NCI-H1105 (cell line): ENCODE measurements at regions not wholly inside any gene's neighbourhood (a gene's known extent, or its start where the extent isn't known, plus 50 kb on each side); places are given as distances from the start of the nearest gene placed in this dataset.

Experiments used
- DNase-seq: peaks from one replicate; lab custom pipeline; 2025; lab: John Stamatoyannopoulos, UW

DNA sequence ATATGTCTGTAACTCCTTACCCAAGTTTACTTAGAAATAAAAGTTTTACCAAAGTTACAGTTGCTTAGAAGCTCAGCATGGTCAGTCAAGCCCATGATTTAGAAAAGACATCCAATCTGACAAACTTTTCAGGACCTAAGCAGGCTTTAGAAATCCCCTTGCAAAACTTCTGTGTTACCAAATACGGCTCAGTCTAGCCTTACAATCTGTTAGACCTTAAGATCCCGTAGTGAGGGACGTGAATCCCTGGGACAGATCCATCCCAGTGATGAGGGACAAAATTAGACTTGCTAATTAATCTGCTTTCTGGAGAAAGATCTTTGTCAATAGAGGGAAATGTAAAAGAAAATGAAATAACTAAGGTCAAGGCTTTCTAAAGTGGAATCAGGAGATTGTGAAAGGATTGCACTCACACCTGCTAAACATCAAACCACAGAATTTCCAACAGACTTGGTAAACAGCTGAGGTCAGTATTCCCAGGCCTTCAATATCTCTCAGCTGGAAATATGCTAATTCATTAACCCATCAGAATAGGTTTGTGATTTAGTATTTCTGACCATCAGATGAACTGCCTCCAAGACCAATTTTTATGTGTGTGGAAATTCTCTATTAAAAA, 375.3 kb downstream of the DUSP10 start:
- DNase-seq, result no peak

DNA sequence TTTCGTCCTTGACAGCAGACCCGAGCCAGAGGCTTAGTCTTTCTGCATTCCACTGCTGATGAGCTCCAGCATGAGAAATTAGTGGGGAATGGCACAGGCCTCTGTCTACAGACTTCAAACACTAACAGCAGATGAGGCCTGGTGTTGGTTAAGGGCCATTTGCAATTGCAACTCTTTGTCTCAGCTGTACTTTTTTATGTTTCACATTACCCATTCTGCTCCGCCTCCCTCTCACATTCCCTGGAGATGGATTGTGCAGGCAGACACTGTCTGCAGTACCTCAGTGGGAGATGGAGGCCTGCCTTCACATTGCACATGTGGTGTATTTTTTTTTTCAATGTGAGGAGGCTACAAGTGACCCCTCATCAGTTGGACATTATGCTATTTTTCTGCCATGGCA, 370.2 kb downstream of the DUSP10 start:
- no peak for DNase-seq

DNA sequence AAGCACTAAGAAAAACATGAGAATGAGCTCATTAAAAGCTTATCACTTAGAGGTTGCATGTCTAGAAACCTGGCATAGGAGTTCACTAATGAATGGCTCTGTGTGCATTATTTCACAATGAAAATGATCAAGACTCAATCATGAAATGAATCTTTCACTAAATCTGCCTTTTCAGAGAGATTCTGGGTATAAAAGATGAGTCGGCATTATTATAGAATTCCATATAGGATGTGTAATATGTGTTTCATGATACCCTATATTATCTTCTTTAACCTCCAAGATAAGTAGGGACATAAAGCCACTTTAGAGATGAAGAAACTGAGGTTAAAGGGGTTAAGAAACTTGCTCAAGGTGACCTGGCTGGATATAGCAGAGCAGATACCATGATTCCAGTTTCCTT, 368.1 kb downstream of the DUSP10 start:
- DNase-seq, result no peak

DNA sequence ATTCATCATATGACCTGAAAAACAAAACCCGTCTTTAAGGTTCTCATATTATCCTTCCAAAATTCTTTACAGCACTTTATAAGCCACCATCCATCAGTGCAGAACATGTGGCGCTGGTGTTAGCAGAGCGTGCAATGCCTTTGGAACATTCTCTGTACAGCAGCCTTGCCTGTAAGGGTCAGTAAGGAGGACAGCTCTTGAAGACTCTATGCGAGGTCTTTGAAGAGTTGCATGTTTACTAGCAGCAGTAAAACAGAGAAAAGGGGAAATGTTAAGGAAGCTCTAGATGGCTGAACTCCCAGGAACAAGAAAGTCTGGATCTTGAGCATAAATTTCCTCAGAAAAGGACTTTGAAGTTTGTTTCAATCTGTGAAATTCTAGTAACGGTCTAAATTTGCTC, 365.6 kb downstream of the DUSP10 start:
- DNase-seq, result no peak

DNA sequence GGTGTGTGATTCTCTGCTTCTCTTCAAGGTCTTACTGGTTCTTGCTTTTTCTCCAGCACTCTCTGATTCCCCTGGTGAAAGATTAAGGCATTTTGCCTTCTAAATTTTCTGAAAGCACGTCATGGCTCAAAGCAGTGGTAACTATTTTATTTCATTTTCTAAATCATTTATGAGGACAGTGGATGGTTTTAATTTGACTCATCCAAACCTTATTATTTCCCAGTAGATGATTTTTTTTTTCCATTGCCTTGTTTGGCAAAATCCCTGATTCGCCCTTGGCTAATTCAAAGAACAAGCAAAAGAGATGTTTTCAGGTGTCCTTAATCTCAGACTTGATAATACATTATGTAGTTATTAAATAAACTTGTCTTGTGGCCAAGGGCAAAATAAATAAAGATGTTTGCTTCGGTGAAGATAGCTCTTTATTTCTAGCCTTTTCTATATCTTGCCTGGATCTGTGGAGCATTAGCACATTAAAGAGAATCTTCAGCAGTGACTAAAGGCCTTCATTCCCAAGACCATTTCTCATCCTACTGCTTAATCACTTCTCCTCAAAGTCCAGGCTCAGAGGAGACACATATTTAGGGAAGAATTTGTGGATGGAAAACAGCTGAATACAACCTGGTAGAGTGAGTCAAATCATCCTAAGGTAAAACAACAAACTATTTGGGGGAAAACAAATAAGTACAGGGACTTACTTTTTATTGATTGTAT, 359.8 kb downstream of the DUSP10 start:
- DNase-seq, result no peak

DNA sequence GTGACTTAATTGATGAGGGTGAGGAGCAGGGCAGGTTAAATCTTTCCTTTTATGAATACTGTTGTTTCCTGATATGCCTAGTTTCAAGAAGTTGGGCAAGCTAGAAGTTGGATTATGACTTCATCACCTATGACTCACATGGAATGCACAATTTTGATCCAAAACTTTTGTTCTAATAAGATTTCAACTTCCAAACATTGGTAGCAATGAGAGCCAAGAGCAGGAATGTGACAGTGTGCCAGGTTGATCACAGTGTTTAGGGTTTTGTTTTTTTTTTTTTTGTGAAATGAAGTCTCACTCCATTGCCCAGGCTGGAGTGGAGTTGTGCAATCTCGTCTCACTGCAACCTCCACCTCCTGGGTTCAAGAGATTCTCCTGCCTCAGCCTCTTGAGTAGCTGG, 349.4 kb downstream of the DUSP10 start:
- no peak for DNase-seq

DNA sequence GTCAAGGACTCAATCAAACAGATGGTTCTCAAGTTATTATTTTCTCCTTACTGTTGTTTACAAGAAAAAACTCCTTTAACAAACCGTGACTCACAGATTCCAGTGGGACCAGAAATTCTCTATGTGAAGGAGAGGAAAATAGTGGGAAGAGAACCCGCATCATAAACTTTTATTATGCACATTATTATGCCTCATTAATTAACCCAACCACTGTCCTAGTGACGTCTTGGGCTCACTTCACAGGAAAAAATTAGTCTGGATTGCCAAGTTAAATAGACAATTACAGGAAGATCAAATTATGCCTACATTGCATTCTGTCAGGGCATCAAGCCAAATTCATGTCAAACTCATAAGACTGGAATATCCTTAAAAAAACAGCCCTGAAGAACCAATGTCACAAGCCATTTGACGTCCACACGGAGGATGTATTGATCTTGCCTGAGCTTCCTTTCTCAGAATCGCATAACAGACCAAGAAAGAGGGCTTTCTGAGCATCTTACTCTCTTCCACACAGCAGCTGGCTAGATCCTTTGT, 347.8 kb downstream of the DUSP10 start:
- peak; percentile 93 for DNase-seq

DNA sequence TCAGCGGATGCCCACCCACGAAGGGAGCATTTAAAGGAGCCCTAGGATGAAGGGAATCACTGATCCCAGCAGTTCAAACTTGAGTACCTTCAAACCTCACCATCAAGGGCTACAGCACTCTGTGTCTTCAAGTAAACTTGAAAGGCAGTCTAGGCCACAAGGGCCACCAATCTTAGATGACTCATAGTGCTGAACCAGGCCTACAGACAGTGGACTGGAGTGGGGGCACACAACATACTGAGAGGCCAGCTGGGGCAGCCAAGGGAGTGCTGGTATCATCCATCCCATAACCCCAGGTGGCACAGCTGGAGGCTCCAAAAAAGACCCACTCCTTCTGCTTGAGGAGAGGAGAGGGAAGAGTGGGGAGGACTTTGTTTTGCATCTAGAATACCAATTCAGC, 345.4 kb downstream of the DUSP10 start:
- no peak for DNase-seq

DNA sequence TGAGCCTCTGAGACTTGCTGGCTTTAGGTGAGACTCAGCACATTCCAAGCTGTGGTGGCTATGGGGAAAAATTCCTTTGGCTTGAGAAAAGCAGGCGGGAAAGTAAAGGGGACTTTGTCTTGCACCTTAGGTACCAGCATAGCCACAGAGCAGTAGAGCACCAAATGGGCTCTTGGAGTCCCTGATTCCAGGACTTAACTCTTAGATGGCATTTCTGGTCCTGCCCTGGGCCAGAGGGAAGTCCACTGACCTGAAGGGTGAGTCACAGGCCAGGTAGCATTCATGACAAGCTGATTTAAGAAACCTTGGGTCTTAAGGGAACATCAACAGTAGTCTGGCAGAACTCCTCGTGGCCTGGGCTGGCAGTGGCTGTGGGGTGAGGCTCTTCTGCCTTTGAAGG, 344.7 kb downstream of the DUSP10 start:
- DNase-seq, result no peak

DNA sequence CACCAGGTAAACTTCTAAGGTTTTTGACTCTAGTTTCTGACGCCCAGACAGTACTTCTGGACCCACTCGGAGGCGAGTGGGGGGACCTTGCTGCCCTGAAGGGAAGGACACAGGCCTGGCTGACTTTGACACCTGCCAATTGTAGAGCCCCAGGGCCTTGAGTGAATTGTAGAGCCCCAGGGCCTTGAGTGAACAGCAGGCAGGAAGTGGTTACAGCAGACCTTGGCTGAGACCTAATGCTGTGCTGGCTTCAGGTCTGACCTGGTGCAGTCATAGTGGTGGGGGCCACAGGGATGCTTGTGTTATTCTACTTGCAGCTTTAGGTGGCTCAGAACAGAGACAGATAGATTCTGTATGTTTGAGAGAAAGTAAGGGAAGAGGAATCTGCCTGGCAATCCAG, 344.3 kb downstream of the DUSP10 start:
- no peak for DNase-seq

DNA sequence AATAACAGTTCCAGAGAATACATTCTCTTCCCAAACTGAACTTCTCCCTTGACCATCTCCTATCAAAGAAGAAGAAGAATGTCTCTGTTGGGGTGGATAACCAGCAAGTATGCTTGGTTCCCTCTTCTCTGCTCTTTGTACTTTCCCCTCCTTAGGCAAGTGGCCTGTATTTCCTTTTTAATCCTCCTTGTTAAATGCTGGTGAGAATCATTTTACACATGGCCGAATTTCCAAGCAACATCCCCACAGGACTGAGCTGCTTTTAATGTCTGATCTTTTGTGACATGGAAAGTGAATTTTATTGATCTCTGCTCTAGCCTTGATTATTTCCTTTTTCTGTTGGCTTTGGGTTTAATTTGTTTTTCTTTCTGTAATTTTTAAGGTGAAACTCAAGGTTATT, 336.7 kb downstream of the DUSP10 start:
- no peak for DNase-seq

DNA sequence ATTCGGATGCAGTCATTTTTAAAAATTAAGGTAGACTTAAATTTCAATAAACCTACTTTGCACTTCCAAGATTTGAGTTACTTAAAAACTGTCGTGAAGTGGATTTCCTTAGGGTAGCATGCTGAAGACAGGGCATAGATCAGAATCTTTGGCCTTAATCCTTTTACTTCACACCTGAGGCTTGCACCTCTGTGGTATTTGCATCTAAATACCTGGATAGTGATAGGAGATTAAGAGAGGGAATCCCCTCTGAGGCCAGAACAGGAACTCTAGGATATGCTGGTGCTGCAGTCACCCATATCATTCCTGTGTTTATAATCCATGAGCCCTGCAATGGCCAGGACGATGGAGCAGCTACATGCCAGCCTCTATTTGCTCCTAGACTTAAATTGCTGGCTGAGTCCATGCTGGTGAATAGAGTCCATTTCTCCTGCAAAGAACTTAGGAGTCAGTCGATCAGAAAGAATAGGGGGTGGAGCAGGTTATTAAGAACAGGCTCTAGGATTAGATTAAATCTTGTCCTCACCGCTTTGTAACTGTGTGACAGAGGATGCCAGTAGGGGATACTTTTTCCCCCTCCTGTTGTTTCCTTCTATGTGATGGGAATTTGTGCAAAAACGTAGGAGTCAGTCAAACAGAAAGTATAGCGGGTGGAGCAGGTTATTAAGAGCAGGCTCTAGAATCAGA, 333.6 kb downstream of the DUSP10 start:
- DNase-seq, result no peak

DNA sequence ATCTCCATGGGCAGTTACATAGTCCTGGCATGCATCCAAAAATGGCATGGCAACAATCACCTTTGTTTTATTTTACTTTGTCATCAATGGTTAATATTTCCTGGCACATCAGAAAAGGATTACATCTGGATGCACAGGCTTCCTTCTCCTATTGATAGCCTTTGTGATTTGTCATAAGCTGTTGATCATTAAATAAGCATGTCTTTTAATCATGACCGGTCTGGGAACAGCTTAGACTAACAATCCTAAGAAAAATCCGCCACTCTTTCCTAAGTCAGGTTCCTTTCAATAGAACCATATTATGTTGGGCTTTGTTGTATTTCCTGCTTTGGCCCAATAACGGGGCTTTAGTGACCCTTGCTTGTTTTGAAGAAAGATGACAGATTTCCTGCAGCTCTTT, 330.6 kb downstream of the DUSP10 start:
- no peak for DNase-seq

DNA sequence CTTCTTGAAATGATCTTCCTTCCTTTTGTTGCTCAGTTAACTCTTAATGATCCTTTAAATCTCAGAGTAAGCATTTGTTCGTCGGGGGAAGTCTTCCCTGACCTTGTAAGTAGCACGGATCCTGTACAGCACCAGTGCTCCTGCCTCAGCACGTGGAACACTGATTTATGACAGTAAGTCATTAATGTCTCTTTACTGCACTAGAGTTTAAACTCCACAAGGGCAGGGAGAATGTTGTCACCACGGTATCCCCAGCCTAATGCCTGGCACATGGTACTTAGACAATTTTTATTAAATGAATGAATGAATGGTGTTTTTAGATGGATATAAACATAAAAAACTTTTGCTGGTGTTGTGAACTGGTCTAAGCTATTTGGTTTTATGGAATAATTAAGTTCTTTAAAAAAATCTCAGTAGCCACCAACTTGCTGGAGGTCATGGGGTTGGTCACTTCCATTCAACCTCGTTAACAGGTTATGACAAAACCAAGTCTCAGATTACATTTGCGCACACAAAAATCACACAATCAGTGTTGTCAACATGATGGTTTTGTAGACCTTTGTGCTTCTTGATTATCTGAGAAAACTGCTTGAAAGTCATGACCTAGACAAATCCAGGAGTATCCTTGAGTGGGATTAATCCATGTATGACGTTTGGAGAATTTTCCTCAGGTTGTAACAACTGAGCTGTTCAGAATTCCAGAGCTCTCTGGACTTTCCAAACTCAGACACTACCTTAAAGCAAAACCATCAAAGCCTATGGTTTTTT, 326.9 kb downstream of the DUSP10 start:
- DNase-seq, result no peak

DNA sequence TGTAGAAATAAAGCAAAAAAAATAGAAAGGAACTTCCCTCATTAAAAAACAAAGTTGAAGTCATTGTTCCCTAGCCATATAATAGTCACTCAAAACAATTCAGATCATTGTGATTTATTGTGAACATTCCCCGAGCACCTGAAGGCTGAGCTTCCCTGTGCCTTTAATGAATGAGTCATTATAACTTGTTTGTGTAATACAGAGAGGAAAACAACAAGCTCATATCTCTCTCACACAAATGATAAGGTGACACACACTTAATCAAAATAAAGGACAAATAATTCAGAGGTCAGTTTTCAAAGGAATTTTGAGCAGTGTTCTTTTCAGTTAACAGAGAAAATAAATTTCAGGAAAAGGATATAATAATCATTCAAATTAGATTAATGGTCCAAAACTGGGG, 326.2 kb downstream of the DUSP10 start:
- no peak for DNase-seq

DNA sequence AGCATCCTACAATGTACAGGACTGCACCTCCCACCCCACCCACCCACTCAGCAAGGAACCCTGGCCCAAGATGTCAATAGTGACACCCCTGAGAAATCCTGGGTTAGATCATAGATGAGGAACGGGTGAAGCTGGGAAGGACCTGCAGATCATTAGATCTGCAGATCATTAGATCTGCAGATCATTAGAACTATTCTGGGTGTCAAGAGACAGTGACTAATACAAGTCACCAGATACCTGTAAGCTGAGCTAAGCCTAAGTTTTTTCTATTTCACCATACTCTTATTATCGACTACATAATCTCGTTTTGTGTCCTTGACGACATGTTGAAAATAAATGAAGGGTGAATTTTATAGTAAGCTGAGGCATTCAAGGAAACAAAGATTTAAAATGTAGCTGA, 325.7 kb downstream of the DUSP10 start:
- DNase-seq, result no peak

DNA sequence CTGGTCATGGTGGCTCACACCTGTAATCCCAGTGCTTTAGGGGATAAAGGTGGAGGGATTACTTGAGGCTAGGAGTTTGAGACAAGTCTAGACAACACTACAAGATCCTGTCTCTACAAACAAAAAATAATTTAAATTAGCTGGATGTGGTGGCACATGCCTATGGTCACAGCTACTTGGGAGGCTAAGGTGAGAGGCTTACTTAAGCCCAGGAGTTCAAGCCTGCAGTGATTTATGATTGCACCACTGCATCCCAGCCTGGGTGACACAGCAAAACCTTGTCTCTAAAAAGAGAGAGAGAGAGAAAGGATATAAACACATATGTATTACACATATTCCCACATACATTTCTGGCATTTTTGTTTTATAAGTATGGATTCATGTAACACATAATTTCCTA, 325.2 kb downstream of the DUSP10 start:
- DNase-seq, result no peak

DNA sequence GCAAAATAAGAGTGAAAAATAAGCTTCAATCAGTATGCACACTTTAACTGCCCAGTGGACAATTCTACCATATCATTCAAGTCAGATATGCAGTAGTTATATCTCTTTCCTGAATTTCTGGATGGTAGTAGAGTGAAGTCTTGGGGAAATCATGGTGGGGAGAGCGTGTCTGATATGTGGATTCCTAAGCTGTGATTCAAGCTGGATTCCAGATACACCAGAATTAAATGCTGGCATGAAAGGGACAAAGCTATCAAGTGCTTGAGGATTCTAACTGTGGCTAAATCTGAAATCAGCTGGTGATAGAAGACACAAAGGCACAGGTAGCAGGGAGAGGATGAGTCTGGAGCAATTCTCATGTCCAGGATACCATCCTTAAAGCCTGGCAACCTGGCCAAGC, 323.5 kb downstream of the DUSP10 start:
- DNase-seq, result no peak

DNA sequence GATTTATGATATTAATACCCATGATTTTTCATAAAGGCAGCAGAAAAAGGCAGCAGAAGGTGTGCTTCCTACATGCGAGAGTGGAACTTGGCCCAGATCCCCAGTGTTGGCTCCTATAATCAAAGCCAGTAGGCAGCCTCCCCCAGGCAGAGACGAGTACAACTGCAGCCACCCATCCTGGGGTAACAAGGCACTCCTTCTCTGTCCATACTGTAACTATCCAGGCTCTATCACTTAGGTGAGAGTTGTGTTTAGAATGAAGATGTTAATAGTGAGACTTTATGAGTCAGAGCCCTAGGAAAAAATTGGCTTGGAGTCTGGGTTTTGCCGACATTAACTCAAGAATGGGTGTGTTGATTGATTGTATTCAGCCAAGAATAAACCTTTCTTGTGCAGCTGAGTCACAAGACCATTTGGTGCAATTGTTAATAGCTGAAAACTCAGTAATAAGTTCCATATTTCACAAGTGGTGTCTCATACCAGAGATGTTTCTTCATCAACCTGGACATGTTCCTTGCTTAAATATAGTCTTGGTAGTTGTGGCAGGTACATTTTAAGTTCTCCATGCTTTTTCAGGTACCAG, 322.3 kb downstream of the DUSP10 start:
- no peak for DNase-seq

DNA sequence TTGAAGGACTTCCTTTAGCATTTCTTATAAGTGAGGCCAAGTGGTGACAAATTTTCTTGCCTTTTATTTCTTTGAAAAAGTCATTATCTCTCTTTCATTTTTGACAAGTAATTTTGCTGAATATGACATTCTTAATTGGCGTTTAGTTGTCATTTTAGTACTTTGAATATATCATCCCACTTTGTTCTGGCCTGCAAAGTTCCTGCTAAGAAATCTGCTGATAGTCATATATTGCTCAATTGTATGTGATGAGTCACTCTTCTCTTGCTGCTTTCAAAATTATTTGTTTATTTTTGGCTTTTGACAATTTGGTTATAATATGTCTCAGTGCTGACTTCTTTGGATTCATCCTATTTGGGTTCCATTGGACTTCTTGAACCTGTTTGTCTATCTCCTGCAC, 312.6 kb downstream of the DUSP10 start:
- DNase-seq, result no peak

DNA sequence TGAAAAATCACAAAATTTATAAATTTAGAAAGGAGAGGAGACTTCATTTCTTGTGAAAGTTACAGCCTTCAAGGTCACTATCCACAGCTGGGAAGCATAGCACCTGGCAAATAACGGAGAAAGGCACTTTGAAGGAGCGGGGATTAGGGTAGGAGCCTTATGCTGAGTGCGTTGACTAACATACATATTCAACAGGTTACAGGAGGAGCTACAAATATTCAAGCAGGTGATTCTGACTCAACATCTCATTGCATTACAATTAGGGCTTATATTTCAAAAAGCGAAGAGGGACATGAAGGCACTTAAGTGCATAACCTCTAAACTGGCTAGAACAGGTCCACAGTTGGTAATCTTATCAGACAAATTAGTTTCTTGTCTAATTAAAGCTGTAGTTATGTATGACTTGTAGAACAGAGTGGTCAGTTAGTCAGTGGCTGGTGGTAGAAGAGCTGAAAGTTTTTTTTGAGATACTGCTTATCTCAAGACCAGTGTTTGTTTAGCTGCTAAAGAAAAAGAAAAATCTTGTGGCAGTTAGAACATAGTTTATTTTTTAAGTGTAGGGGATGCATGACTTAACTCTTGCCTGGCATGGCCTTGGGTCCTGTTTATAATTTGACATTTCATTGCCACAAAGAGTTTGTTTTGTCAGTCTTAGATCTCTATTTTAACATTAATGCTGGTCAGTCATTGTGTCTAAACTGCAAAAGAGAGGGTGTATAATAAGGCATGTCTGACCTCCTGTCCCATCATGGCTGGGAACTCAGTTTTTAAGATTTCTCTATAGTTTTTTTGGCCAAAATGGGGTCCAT, 311.5 kb downstream of the DUSP10 start:
- DNase-seq, result no peak
